GM18867 (cell line): ENCODE measurements at regions not wholly inside any gene's neighbourhood (a gene's known extent, or its start where the extent isn't known, plus 50 kb on each side); places are given as distances from the start of the nearest gene placed in this dataset.
"Not testable (repeated sequence)": the region's sequence is repeated elsewhere in the genome, so short reads cannot be mapped to it uniquely, and the experiment has no call there.

Experiments
- ATAC-seq: cut with Tn5 transposase; IDR thresholded peaks from one replicate; pipeline ENCODE4 v1.9.1; 2021; ENCODE audit warnings: mild to moderate bottlenecking, moderate library complexity; ENCODE audit not compliant: unreplicated experiment

DNA sequence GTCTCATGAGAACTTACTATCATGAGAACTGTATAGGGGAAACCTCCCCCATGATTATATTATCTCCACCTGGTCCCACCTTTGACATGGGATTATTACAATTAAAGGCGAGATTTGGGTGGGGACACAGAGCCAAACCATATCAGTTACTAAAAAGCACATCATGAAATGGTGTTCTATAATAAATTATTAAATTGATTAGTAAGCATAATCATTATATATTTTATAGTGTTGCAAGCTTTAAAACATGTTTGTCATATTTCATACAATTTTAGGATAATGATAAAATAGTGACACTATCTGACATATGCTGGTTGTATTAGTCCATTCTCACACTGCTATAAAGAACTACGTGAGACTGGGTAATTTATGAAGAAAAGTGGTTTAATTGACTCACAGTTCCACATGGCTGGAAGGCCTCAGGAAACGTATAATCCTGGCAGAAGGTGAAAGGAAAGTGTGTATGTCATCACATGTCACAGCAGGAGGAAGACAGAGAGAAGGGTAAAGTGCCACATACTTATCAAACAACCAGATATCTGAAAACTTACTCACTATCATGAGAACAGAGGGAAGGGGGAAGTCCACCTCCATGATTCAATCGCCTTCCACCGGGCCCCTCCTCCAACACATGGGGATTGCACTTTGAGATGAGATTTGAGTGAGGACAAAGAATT, 539.2 kb upstream of the OLFM3 start:
- ATAC-seq, result no peak

DNA sequence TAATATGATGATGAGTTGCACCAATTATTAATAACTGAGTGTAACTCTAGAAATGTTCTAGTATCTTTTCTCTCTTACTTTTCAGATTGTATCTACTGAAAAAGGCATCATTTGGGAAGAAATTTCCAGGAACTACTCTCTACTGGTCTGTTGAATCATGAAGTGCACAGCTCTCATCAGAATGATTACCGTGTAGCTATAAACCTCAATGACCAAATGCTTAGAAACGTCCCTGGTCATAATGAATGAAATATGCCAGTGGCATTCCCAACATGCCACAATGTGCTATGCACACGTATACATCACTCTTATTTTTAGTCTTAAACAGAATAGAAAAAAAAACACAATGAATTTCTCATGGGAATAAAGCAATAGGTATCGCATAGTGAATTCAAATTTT, 534.3 kb upstream of the OLFM3 start:
- no peak for ATAC-seq

DNA sequence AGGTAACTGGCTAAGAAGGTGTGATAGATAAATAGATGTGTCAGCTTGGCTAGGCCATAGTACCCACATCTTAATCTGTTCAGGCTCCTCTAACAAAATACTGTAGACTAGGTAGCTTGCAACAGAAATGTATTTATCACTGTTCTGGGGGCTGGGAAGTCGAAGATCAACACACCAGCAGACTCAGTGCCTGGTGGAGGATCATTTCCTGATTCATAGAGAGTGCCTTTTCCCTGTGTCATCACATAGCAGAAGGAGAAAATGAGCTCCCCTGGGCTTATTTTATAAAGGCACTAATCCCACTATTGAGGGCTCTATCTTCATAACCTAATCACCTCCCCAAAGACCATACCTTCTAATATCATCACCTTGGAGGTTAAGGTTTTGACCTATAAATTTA, 532.7 kb upstream of the OLFM3 start:
- no peak for ATAC-seq

DNA sequence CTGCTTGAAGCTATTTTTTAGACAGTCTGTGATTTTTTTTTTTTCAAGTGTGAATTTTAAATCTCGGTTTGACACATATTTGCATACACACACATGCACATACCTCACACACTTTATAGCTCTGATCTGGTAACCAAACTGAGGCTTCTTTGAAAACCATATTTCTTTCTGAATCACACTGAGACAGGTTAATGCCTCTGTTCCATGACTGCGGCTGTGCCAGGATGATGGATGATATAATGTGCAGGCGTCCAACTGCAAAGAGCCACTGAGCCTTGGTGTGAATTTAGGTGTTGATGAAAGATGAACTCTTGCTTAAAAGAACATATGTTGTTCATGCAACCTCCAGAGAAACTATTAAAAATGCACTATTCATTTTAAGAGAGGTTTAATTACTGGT, 504.0 kb upstream of the OLFM3 start:
- no peak for ATAC-seq

DNA sequence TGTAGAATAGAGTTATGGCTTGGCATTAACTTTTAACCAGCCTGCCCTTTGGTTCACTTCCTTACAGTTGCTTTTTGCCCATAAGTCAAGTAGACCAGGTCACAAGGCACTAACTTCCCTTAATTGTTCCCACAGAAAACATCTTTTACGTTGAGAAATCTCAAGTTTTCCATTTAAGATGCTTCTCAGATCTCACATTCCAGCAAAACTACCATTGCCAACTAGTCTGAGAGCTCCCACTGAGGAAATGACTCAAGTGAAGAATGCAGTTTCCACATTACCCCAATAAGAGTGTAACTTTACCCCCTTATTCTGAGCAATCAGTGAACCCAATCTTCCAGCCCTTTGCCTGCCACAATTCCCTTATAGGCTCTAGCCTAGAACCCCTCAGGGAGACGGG, 502.2 kb upstream of the OLFM3 start:
- ATAC-seq, result no peak

DNA sequence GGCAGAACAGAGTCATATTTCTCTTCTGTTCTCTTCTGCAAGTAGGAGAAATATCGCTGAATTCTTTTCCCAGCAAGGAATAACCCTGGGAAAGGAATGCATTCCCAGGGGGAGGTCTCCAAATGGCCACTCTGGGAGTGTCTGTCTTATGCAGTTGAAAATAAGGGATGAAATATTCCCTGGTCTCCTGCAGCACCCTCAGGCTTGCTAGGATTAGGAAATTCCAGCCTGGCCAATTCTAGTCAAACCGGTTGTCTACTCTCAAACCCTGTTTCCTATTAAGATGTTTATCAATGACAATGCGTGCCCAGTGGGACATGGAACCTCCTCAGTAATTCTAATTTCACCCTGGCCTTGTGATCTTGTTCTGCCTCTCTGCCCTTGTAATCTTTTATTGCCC, 501.1 kb upstream of the OLFM3 start:
- ATAC-seq, result not testable (repeated sequence)

DNA sequence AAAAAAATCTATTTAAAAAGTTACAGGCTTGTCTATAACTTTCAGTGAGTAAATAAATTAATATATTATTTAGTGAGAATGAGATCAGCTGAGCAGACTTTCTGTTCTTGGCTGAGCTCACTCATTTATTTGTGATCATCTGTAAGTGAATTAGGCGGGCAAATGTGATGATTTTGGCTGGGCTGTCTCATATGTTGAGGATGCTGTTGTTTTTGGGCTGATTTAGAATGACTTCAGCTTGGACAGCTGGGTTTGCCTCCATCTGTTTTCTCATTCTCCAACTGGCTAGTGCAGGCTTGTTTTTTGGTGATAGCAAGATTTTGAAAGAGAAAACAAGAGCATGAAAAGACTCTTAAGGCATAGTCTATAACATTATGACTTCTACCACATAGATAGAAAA, 475.8 kb upstream of the OLFM3 start:
- no peak for ATAC-seq

DNA sequence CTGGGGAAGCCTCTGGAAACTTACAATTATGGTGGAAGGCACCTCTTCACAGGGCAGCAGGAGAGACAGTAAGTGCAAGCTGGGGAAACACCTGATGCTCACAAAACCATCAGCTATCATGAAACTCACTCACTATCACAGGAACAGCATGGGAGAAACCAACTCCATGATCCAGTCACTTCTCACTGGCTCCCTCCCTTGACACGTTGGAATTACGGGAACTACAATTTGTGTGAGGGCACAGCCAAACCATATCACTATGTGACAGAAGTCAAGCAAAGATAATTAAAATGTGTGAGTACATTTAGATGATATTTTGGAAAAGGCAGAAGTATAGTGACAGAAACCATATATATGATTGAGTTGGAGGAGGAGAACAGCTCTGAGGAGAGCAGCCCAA, 474.0 kb upstream of the OLFM3 start:
- no peak for ATAC-seq

DNA sequence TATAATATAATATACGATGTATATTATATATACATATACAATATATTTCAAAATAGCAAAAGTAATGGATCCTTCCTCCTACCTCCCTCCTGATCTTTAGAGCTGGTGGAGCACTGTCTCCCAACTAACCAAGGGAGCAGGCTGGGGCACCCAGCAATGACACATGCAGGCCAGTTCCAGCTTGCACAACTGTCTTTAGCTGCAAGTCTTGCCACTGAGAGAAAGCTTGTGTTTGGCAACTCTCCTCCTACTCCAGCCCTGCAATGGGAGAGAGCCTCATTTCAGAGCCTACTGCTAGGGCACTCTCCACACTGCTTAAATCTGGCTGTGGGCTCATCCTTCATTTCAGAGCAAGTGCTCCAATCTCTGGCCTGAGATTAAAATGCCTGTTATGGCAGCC, 469.8 kb upstream of the OLFM3 start:
- no peak for ATAC-seq

DNA sequence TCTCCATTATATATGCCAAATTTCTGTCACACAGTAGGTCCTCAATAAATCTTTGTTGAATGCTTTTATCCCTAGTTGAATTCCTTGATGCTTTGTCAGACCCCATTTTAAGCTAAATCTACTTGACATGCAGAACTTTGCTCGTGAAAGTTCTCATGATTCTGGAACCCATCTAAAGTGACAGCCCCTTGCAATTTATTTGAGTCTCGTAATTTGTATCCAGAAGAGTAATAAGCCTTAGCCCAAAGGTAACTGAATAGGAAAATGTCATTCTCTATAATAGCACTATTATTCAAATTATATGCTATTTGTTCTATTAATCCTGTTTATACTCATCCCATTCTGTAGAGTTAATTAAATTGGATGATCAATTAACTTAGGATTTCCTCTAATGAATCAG, 466.6 kb upstream of the OLFM3 start:
- no peak for ATAC-seq

DNA sequence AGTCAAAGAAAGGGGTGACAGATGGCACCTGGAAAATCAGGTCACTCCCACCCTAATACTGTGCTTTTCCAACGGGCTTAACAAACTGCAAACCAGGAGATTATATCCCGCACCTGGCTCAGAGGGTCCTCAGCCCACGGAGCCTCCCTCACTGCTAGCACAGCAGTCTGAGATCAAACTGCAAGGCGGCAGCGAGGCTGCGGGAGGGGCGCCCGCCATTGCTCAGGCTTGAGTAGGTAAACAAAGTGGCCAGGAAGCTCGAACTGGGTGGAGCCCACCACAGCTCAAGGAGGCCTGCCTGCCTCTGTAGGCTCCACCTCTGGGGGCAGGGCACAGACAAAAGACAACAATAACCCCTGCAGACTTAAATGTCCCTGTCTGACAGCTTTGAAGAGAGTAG, 445.6 kb upstream of the OLFM3 start:
- ATAC-seq, result not testable (repeated sequence)

DNA sequence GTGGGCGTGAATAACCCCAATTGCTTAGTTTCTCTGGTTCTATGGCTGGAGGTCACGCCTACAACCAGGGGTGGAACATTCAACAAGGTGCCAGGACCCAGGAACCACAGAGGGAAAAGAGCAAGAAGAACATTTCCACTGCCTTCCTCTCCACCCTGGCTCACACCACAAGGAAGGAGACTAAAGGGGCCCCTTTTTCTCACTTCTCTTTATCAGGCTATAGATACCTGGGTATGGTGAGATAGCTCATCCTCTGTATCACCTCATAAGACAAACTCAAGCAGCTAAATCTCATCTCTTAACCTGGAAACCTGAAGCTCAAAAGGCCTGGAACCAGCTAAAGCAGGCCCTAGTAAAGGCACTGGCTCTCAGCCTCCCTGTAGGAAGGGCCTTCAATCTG, 438.8 kb upstream of the OLFM3 start:
- peak; percentile 53 for ATAC-seq

DNA sequence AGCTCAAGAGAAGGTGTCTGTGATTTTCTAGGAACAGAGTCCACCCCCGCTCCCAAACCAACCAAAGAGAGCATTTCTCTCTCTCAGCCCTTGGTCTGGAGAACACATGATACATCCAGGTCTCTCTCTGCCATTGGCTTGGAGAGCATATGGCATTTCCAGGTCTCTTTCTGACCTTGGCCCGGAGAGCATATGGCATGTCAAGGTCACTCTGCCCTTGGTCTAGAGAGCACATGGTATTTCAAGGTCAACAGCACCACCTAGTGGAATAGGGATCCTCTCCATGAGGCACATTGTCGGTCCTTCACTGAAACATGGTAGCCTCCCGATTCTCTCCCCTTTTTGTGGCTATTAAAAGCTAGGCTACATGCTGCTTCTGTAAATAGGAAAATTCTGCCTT, 437.7 kb upstream of the OLFM3 start:
- peak; percentile 57 for ATAC-seq

DNA sequence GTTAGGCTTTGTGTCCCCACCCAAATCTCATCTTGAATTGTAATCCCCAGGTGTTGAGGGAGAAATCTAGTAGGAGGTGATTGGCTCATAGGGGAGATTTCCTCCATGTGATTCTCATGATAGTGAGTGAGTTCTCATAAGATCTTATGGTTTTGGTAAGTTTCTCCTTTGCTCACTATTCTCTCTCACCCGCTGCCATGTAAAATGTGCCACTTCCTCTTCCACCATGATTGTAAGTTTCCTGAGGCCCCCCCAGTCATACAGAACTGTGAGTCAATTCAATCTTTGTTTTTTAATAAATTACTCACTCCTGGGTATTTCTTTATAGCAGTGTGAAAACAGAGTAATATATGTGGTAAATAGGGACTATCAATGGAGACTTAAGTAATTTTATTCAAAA, 434.5 kb upstream of the OLFM3 start:
- ATAC-seq, result no peak

DNA sequence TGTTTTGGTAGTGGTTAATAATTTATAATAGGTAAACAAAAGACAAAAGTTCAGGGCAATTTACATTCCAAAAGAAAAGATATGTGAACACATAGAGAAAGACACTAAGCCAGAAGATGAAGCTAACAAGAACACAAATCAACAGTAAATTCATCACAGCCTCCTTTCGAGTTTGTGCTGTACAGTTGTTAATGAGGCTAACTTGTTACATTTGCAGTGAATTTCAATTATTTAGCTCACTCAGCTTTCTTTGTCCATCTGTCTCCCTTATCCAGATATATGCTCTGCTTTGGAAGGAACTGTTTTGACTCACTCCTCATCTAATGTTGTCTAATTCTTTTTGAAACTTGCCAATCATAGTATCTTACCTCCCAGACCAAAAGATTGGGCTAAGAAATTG, 423.3 kb upstream of the OLFM3 start:
- ATAC-seq, result no peak
